Sigmoid colon (tissue), 4 donors: ENCODE measurements at regions not wholly inside any gene's neighbourhood (a gene's known extent, or its start where the extent isn't known, plus 50 kb on each side); places are given as distances from the start of the nearest gene placed in this dataset.

Source experiments
- CTCF ChIP-seq, 4 experiments: fragments of 450-650 bp in 3 of 4; fragments of 200-600 bp in 1 of 4; IDR thresholded peaks; one replicate each; pipeline ENCODE4 v1.5.1; 2016 to 2019; ENCODE audit warnings: antibody characterized with exemption in 4 of 4, mild to moderate bottlenecking in 3 of 4, moderate library complexity in 2 of 4
- POLR2A ChIP-seq, 2 donors: fragments of 450-650 bp; IDR thresholded peaks; one replicate each; pipeline ENCODE4 v1.6.1; 2016; ENCODE audit warnings: antibody characterized with exemption in 2 of 2, mild to moderate bottlenecking in 2 of 2, moderate library complexity in 2 of 2
- POLR2AphosphoS5 ChIP-seq, 4 donors: sonication (generic); formaldehyde crosslinking; IDR thresholded peaks; one replicate each; pipeline ENCODE4 v1.6.1; 2017; ENCODE audit warnings: antibody characterized with exemption in 4 of 4

DNA sequence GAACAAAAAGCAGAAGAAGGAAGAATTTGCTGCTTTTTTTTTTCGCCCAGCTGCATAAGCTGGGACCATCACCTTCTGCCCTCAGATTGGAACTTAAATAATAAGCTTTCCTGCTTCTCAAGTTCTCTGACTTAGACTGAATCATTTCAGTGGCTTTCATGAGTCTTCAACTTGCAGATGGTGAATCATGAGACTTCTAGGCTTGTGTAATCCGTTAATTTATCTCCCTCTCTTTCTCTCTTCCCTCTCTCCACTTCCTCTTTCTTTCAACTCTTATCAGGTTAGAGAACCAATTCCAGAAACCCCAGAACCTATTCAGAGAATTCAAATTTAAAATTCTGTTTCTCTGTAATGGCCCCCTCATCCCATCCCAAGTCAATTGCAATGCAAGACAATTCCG lies 1153.7 kb downstream of the PCDH9 start:
- TF ChIP-seq CTCF (IDR thresholded peaks at IDR 0.05) = no peak
- TF ChIP-seq POLR2A (IDR thresholded peaks at IDR 0.05) = no peak
- no peak for TF ChIP-seq POLR2AphosphoS5 (IDR thresholded peaks at IDR 0.05)
